ENCODE measurements at regions not wholly inside any gene's neighbourhood (a gene's known extent, or its start where the extent isn't known, plus 50 kb on each side); places are given as distances from the start of the nearest gene placed in this dataset.

GRCh38 chr2:226619707-226620106 is 179.9 kb downstream of the IRS1 start:
- DNase-seq: no peak

DNA sequence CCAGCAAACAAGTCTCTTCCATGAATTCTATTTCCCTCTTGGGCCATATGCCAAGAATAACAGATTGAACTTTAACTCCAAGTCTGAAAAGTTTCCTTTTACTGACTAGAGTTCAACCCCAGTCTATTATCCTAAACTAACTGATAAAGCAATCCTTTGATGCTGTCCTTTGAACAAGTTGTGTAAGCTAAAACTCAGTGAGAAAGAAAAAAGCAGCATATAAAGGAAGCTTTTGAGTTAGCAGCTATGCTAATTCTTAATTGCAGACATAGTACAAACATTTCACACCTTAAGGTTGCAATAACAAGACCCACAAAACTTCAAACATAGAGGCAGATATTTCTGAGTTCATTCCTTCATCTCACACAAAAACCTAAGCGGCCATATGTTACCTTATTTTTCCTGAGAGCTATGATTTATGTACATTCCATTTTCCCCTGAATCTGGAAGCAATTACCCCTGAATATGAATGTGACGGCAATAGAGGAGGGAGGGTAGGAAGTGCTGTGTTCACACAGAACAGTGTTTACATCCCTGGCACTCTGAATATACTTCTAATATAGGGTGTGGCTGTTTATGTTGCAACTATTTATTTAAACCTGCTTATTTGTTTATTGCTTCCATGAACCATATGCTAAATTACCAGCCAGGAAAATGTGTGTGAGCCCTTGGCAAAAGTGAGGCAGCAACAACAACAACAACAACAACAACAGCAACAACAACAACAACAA is 180.6 kb downstream of the IRS1 start:
- DNase-seq: no peak

DNA sequence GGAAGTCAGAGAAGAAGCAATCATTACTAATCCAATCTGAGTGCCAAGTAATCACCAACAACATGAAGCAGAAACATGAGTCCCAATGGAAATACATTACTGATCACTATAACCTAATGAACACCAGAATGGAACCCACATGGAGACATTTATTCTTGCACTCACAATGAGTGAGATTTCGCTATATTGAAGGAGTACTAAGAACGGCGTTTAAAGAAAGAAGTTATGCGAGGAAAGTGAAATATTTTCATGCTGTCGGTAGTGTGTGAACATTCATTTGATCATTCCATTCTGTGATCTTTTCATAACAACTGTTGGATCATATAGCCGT is 181.1 kb downstream of the IRS1 start:
- no peak for DNase-seq

DNA sequence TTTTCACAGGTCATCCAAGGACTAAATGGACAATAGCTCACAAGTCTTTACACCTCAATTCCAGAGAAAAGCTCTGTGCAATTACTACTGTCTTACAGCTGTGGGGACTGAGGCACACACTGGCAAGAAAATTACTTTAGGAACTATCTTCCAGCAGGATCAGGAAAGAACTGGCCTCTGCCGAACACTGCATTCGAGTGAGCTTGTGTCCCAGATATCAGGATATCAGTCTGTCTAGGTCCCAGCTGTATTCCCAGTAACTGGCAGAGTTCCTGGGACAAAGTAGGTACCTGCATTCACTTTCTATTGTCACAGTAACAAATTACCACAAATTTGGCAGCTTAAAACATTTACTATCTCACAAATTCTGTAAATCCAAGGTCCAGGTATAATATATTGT is 183.7 kb downstream of the IRS1 start:
- DNase-seq: no peak

GRCh38 chr2:226611944-226612318 is 187.7 kb downstream of the IRS1 start:
- no peak for DNase-seq

- no peak for DNase-seq
Measured at GRCh38 chr2:226611196-226611943, 188.2 kb downstream of the IRS1 start.

GRCh38 chr2:226609366-226609765 is 190.3 kb downstream of the IRS1 start:
- no peak for DNase-seq

DNA sequence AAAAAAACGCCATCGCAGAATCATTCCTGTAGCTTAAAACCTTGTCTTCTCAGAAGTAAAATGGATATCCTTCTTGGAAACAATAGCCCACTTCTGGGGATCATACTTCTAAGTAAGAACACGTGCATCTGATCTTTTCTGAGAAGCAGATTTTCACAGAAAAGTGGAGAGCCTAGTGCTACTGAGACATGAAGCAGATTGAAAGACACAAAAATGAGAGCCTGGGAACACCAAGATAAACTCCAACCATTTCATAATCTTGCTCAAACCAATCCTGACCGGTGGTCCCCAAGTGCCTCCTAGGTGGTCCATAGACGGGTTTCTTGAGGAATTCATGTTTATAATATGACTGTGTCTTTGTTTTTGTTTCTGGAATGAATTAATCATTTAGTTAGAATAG is 191.2 kb downstream of the IRS1 start:
- no peak for DNase-seq

DNA sequence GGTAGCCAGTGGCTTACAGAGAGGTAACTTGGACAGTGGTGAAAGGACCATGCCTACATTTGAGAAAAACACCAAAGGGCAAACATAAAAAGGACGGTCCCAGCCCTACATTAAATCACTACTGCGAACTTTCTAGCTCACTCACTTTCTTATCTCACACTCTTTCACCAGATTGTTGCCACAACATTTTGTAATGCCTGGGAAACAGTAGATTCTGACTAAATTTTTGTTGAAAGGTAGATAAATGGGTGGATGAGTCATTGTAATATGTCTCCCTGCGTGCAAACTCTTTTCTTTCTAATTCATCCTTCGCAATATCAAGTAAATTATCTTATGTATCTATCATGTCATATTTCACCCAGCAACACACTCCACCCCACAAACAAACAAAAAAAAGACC is 192.2 kb downstream of the IRS1 start:
- DNase-seq: no peak

GRCh38 chr2:226605642-226606041 is 194.0 kb downstream of the IRS1 start:
- no peak for DNase-seq

- no peak for DNase-seq
Measured at GRCh38 chr2:226603606-226604005, 196.0 kb downstream of the IRS1 start.

DNA sequence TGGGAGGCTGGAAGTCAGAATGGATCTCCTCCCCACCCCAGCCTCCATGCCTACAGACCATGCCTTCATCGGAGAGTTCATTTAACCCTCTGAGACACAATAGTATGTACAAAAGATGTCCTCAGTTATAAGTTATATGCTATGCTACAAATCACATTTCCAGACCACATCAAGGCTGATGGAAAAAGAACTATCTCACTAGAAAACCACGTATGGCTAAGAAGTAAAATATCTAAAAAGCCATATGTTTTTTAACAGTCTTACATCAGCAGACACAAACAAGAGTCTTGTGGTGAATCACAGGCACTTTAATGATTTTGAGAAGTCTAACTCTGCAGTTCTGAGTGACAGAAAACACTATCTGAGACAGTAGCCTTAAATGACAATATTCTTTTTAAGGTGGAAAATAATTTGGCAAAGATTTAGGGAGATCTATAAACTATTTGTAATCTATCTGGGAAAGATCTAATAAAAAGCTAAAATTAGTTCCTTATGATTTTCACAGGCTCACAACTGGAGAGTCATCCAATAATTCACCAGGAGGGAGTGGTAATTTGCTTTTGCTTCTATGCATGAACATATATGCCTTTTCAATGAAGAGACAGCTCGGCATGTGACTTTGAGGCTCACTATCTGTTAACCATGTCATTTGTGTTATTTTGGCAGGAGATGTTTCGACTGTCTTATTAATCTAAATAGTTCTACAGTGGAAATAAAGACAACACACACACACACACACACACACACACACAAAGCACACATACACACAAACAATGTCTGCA is 197.5 kb downstream of the IRS1 start:
- DNase-seq: no peak

- DNase-seq: no peak
Measured at GRCh38 chr2:226600802-226601201, 198.8 kb downstream of the IRS1 start.

GRCh38 chr2:226600184-226600583 is 199.4 kb downstream of the IRS1 start:
- no peak for DNase-seq

DNA sequence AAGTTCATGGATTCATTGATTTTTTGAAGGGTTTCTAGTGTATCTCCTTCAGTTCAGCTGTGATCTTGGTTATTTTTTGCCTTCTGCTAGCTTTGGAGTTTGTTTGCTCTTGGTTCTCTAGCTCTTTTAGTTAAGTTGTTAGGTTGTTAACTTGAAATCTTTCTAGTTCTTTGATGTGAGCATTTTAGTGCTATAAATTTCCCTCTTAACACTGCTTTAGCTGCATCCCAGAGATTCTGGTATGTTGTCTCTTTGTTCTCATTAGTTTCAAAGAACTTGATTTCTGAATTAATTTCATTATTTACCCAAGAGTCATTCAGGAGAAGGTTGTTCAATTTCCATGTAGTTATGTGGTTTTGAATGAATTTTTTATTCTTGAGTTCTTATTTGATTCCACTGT is 210.6 kb downstream of the IRS1 start:
- DNase-seq: no peak

DNA sequence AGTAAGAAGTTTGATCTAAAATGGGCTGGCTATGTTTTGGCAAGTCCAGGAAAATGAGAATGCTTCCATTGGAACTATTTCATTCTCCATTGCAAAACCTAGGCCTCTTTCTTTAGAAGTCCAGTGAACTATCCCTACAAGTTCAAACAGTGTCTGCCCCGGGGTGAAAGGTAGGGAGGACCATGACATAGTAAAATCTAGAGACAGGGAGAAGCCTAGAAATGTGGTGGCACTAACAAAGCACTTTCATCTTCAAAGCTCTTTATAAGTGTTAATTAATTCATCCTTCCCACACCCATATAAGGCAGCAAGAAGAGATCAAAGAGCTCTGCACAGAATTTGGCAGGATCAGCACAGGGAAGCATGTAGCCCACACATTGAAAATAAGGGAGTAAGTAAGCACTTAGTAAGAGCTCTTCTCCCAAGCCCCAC is 214.5 kb downstream of the IRS1 start:
- no peak for DNase-seq

DNA sequence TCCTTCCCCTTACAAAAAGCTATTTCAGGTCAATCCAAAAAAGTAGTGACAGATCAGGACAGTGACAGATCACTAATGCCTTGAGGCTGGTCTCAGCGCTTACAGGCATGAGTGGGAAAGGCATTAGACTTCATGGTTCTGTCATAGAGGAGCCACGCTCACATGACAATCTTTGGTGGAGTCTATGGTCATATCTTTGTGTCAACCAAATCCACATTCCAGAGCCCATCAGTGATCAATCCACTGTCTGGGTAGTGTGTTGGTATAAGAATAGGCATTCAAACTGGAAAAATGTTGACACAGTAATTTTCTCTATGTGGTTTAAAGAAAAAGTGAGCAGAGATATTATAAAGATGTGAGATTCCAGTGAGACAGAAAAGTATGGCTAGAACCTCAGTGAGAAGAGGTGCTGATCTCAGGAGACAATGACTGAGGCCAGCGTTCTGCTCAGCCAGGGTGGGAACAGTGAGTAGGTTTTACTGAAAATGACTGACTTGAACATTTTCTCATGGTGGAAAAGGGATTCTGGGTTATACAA is 215.0 kb downstream of the IRS1 start:
- no peak for DNase-seq

DNA sequence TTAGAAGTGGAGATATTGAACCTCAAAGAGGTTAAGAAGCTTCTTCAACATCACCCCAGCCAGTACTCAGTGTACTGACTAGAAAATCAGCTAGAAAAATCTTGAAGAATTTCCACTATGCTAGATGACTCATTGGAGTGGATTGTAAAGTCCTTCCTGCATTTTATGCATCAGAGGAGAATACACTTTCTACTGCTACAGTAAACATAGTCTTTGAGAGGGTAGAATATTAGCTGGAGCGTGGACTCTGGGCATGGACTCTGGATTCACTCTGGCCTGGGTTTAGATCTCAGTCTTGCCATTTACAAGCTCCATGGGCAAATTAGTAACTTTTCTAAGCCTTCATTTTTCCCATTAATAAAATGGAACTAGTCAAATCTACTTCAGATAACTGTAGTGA is 215.9 kb downstream of the IRS1 start:
- DNase-seq: no peak

DNA sequence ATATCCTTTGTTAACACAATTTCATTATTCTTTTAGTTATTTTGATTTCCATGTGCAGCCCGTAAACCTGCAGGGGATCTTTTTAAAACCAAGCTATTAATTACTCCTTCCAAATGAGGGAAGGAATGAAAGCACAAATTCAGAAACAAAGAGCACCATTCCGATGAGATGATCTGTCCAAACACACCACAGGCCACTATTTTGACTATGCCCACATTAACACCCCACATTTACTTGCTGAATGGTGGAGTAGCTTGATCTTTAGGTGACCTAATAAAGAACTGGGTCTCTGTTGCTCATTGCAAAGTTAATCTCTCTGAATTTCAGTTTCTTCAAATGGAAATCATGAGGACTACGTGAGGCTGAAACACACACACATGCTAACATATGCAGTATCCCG is 218.0 kb downstream of the IRS1 start:
- DNase-seq: no peak

GRCh38 chr2:226581004-226581403 is 218.6 kb downstream of the IRS1 start:
- DNase-seq: no peak

GRCh38 chr2:226580403-226580802 is 219.2 kb downstream of the IRS1 start:
- DNase-seq: no peak

- no peak for DNase-seq
Measured at GRCh38 chr2:226579519-226579918, 220.1 kb downstream of the IRS1 start.

- DNase-seq: no peak
Measured at GRCh38 chr2:226578879-226579278, 220.7 kb downstream of the IRS1 start.

- DNase-seq: no peak
Measured at GRCh38 chr2:226578373-226578772, 221.2 kb downstream of the IRS1 start.
